Fibroblast of lung (primary cell): ENCODE measurements at regions not wholly inside any gene's neighbourhood (a gene's known extent, or its start where the extent isn't known, plus 50 kb on each side); places are given as distances from the start of the nearest gene placed in this dataset.

ENCODE experiments used
- CTCF ChIP-seq, 2 donors: IDR thresholded peaks in 1 of 2; conservative IDR thresholded peaks in 1 of 2; 1 replicate in 1 of 2; 2 replicates in 1 of 2; pipeline ENCODE4 v1.5.1; 2011 to 2012; ENCODE audit warnings: low read length in 2 of 2, control low read depth in 1 of 2, inconsistent platforms in 1 of 2, low read depth in 1 of 2, mild to moderate bottlenecking in 1 of 2
- EZH2 ChIP-seq: IDR thresholded peaks from 2 replicates; pipeline ENCODE4 v1.5.1; 2012; ENCODE audit warnings: low read length, control low read depth, mild to moderate bottlenecking; ENCODE audit errors: missing control alignments

DNA sequence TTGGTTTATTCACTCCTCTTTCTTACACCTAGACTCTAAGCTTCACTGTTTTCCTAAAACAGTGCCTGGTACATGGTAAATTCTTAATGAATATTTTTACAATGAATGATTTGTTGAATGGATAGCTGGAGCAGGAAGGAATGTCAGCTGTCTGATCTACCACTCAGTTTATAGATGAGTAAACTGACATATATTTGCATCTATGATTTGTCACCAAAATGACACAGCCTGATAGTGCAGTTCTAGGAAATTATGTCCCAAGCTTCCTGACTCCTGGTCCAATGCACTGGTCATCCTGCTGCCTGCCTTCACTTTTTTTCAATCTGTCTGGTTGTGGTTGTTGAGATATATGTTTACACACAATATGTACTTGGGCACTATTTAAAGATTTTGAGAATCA lies 651.7 kb upstream of the WWC1 start:
- TF ChIP-seq CTCF (conservative IDR thresholded peaks at IDR 0.05 in 1 of 2, IDR thresholded peaks at IDR 0.05 in 1 of 2; ENCODE audit: low read depth in 1 of 2, low read length in 2 of 2) (no peak), EZH2 (no peak)
